NT2/D1 (cell line): ENCODE measurements at regions not wholly inside any gene's neighbourhood (a gene's known extent, or its start where the extent isn't known, plus 50 kb on each side); places are given as distances from the start of the nearest gene placed in this dataset.

ENCODE experiments used
- DNase-seq: peaks from one replicate; pipeline ENCODE4 v3.0.0-alpha.2; 2011; ENCODE audit warnings: low read depth, low spot score
- H3K27me3 ChIP-seq: 2 replicates; pipeline ENCODE4 v1.6.0; 2011; ENCODE audit warnings: mild to moderate bottlenecking; ENCODE audit not compliant: insufficient read length, insufficient read depth
- H3K36me3 ChIP-seq: 2 replicates; pipeline ENCODE4 v1.6.1; 2011; ENCODE audit warnings: mild to moderate bottlenecking, low read length, mixed read lengths; ENCODE audit not compliant: insufficient read depth, insufficient read length
- H3K4me1 ChIP-seq: 2 replicates; pipeline ENCODE4 v1.5.1; 2011; ENCODE audit not compliant: insufficient read depth, insufficient read length
- H3K4me3 ChIP-seq: 2 replicates; pipeline ENCODE4 v1.5.1; 2011; ENCODE audit warnings: low read depth; ENCODE audit not compliant: insufficient read length
- H3K9ac ChIP-seq: 2 replicates; pipeline ENCODE4 v1.6.0; 2011; ENCODE audit warnings: low read depth; ENCODE audit not compliant: insufficient read length
- H3K9me3 ChIP-seq: 2 replicates; pipeline ENCODE4 v1.5.1; 2011; ENCODE audit warnings: mild to moderate bottlenecking, low read length; ENCODE audit not compliant: insufficient read depth
- SUZ12 ChIP-seq: IDR thresholded peaks from 2 replicates; pipeline ENCODE4 v1.6.1; 2011; ENCODE audit not compliant: insufficient read length, insufficient read depth; ENCODE audit errors: extremely low read depth
- YY1 ChIP-seq: IDR thresholded peaks from 2 replicates; pipeline ENCODE4 v1.6.1; 2011; ENCODE audit not compliant: insufficient read length, insufficient read depth
- ZNF274 ChIP-seq: IDR thresholded peaks from 2 replicates; pipeline ENCODE4 v1.6.1; 2011; ENCODE audit warnings: mild to moderate bottlenecking, low read depth, low read length

GRCh38 chr1:196001188-196001587 lies 607.1 kb downstream of the KCNT2 start:
- H3K9me3 ChIP-seq = no peaks in the 10 kb centered on the region; the same call in 1 of the 2 replicates
- H3K4me3 ChIP-seq = no peak overlapping the region
- DNase-seq = no peak
- no peak overlapping the region for H3K9ac ChIP-seq
- no peaks in the 10 kb centered on the region for H3K27me3 ChIP-seq
- TF ChIP-seq ZNF274 (no peak), SUZ12 (no peak), YY1 (no peak)
- no peaks in the 10 kb centered on the region for H3K36me3 ChIP-seq
- no peaks in the 10 kb centered on the region for H3K4me1 ChIP-seq

DNA sequence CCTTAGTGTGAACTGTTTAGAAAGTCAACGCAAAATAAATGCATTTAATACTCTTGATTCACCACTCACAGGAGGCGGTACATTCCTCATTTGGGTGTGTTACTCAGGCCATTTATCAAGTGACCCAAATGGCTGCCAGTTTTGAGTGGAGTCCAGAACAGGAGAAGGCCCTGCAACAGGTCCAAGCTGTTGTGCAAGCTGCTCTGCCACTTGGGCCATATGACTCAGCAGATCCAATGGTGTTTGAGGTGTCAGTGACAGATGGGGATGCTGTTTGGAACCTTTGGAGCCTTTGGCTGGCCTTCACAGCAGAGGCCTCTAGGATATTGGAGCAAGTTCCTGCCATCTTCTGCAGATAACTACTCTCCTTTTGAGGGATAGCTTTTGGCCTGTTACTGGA lies 609.2 kb downstream of the KCNT2 start:
- no peak overlapping the region for H3K9ac ChIP-seq
- no peaks in the 10 kb centered on the region for H3K9me3 ChIP-seq
- no peaks in the 10 kb centered on the region for H3K27me3 ChIP-seq
- H3K4me3 ChIP-seq = no peak overlapping the region
- H3K4me1 ChIP-seq = no peaks in the 10 kb centered on the region
- no peak for DNase-seq
- no peak for TF ChIP-seq SUZ12
- no peak for TF ChIP-seq ZNF274
- TF ChIP-seq YY1 = no peak
- H3K36me3 ChIP-seq = no peaks in the 10 kb centered on the region

DNA sequence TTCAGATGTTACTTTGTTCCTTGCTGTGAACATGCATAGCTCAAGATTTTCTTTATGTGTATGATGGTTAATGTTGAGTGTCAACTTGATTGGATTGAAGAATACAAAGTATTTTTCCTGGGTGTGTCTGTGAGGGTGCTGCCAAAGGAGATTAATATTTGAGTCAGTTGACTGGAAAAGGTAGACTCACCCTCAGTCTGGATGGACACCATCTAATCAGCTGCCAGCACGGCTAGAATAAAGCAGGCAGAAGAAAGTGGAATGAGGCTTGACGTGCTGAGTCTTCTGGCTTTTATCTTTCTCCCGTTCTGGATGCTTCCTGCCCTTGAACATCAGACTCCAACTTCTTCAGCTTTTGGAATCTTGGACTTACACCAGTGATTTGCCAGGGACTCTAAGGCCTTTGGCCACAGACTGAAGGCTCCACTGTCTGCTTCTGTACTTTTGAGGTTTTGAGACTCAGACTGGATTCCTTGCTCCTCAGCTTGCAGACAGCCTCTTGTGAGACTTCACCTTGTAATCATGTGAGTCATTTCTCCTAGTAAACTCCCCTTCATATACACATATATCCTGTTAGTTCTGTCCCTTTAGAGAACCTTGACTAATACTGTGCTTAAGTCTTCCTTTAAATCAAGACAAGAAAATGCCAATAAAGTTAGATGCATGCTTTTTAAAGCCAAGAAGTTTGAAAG lies 626.6 kb downstream of the KCNT2 start:
- DNase-seq = no peak
- H3K9me3 ChIP-seq = no peaks in the 10 kb centered on the region
- no peak overlapping the region for H3K4me3 ChIP-seq
- H3K9ac ChIP-seq = no peak overlapping the region
- H3K27me3 ChIP-seq = no peaks in the 10 kb centered on the region
- H3K36me3 ChIP-seq = no peaks in the 10 kb centered on the region
- no peak for TF ChIP-seq ZNF274
- no peak for TF ChIP-seq SUZ12
- no peak for TF ChIP-seq YY1
- H3K4me1 ChIP-seq = no peaks in the 10 kb centered on the region

DNA sequence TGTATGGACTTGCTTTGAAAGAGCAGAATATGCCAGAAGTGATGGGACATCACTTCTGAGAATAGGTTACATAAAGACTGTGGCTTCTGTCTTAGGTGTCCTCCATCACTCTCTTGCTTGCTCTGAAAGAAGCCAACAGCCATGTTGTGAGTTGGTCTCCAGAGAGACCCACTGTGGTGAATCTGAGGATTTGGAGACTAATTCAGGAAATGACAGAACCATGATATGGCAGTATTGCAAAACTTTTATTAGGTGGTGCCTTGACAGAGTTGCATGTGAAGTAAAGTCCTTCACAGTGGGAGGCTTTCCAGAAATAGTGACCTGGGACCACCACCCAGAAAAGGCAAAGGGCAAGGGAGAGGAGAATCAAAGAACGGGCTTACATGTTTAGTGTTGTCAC lies 628.6 kb downstream of the KCNT2 start:
- no peak for TF ChIP-seq SUZ12
- no peak for TF ChIP-seq YY1
- no peak for TF ChIP-seq ZNF274
- no peaks in the 10 kb centered on the region for H3K36me3 ChIP-seq
- no peaks in the 10 kb centered on the region for H3K9me3 ChIP-seq
- H3K4me1 ChIP-seq = no peaks in the 10 kb centered on the region
- DNase-seq = no peak
- H3K27me3 ChIP-seq = no peaks in the 10 kb centered on the region
- no peak overlapping the region for H3K9ac ChIP-seq
- no peak overlapping the region for H3K4me3 ChIP-seq

DNA sequence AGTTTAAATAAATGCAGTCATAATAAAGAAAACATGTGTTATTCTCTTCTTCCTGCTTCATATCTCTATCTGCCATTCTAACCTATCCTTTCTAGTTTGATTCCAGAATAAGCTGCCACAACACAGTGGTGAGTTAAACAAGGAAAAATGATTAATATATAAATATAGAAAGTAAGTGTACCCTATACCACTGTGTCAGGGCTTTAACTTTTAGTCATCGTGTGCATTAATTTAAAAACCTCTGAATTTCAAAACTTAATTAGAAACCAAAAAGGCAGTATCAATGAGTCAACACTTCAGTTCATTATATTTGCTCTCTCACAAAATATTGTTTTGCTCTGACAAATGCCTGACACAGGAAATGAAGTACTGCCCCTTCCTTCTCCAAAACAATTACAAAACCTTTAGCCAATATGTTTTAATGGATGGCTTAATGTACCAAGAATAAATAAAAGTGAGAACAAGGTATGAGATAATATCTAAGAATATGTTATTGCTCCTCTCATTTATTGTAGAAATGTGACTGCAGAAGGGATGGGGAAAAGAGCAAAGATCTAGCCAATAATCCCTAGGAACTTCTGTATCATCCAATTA lies 634.8 kb downstream of the KCNT2 start:
- no peak for DNase-seq
- Histone ChIP-seq H3K4me1 (no peaks in the 10 kb centered on the region), H3K9ac (no peak overlapping the region), H3K27me3 (no peaks in the 10 kb centered on the region), H3K9me3 (no peaks in the 10 kb centered on the region), H3K36me3 (no peaks in the 10 kb centered on the region), H3K4me3 (no peak overlapping the region)
- no peak for TF ChIP-seq SUZ12
- TF ChIP-seq YY1 = no peak
- no peak for TF ChIP-seq ZNF274

DNA sequence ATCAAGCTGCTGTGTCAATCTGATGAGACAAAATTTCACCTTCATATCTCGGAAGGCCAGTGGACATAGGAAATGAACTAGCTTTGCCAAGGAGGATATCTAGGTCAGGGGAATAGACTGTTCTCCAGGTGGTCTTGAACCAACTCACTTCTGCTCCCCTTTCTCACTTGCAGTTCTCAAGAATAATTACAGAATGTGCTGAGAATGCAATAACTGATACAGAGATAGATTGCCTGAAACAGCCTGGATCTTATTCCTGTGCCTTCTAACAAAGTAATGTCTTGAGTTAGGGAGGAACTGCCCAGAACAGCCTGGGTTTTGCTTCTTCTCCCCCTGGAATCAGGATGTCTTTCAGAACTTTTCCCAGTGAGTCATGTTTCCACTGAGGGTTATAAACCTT lies 636.7 kb downstream of the KCNT2 start:
- Histone ChIP-seq H3K36me3 (no peaks in the 10 kb centered on the region), H3K9ac (no peak overlapping the region), H3K27me3 (no peaks in the 10 kb centered on the region), H3K4me1 (no peaks in the 10 kb centered on the region), H3K4me3 (no peak overlapping the region), H3K9me3 (no peaks in the 10 kb centered on the region)
- no peak for DNase-seq
- no peak for TF ChIP-seq YY1
- TF ChIP-seq SUZ12 = no peak
- no peak for TF ChIP-seq ZNF274

DNA sequence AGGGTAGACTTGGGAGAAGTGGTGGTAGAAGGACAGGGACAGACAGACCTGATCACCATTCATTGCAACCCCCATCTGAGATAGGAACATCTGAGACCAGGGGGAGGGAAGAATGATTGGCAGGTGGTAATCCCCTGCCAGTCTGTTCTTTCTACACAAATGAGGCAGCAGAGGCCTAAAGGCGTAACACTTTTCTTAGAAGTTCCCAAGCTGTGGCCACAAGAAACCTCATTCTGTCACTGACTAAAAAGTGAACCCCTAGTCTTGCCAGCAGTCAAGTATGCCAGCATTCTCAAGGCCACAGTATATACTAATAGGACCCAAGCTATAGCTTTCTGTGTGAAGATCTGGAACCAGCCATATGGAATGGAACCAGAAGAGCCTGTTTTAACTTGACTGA lies 638.0 kb downstream of the KCNT2 start:
- Histone ChIP-seq H3K4me3 (no peak overlapping the region), H3K36me3 (no peaks in the 10 kb centered on the region), H3K9me3 (no peaks in the 10 kb centered on the region), H3K4me1 (no peaks in the 10 kb centered on the region), H3K27me3 (no peaks in the 10 kb centered on the region), H3K9ac (no peak overlapping the region)
- TF ChIP-seq ZNF274 (no peak), SUZ12 (no peak), YY1 (no peak)
- no peak for DNase-seq
